ENCODE measurements at regions not wholly inside any gene's neighbourhood (a gene's known extent, or its start where the extent isn't known, plus 50 kb on each side); places are given as distances from the start of the nearest gene placed in this dataset.

DNA sequence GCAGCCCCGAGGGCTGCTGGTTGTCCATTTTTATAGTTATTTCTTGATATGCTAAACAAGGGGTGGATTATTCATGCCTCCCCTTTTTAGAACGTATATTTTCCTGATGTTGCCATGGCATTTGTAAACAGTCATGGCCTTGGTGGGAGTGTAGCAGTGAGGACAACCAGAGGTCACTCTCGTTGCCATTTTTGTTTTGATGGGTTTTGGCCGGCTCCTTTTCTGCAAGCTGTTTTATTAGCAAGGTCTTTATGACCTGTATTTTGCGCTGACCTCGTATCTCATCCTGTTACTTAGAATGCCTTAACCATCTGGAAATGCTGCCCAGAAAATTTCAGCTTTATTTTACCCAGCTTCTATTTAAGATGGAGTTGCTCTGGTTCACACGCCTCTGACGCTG is 825.8 kb upstream of the CDH2 start:
- no peak overlapping the region for H3K4me3 ChIP-seq (ENCODE audit: control insufficient read depth in 2 of 3, extremely low read depth in 1 of 3, insufficient read depth in 2 of 3, low read depth in 1 of 3, low read length in 3 of 3)
- H3K9me1 ChIP-seq (ENCODE audit: control insufficient read depth, extremely low read depth, insufficient read depth, low read length) = no peaks in the 10 kb centered on the region
- H2AFZ ChIP-seq (ENCODE audit: control insufficient read depth, low read length) = no peak overlapping the region
- no peaks in the 10 kb centered on the region for H3K27me3 ChIP-seq (ENCODE audit: control insufficient read depth, extremely low read depth, insufficient read depth, low read length)
- no peaks in the 10 kb centered on the region for H3K79me2 ChIP-seq (ENCODE audit: control insufficient read depth, insufficient read depth, low read length)
- TF ChIP-seq, protein P1, sequence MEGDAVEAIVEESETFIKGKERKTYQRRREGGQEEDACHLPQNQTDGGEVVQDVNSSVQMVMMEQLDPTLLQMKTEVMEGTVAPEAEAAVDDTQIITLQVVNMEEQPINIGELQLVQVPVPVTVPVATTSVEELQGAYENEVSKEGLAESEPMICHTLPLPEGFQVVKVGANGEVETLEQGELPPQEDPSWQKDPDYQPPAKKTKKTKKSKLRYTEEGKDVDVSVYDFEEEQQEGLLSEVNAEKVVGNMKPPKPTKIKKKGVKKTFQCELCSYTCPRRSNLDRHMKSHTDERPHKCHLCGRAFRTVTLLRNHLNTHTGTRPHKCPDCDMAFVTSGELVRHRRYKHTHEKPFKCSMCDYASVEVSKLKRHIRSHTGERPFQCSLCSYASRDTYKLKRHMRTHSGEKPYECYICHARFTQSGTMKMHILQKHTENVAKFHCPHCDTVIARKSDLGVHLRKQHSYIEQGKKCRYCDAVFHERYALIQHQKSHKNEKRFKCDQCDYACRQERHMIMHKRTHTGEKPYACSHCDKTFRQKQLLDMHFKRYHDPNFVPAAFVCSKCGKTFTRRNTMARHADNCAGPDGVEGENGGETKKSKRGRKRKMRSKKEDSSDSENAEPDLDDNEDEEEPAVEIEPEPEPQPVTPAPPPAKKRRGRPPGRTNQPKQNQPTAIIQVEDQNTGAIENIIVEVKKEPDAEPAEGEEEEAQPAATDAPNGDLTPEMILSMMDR (optimal IDR thresholded peaks at IDR 0.05 in 1 of 3, IDR thresholded peaks at IDR 0.05 in 1 of 3, conservative IDR thresholded peaks at IDR 0.05 in 1 of 3; ENCODE audit: extremely low read depth in 1 of 3, insufficient read depth in 2 of 3, low read length in 3 of 3) = no peak
- no peak for TF ChIP-seq EZH2 (IDR thresholded peaks at IDR 0.05; ENCODE audit: low read length)
- H3K36me3 ChIP-seq (ENCODE audit: control insufficient read depth in 2 of 2, extremely low read depth in 1 of 2, insufficient read depth in 2 of 2, low read length in 2 of 2) = no peaks in the 10 kb centered on the region
- DNase-seq (ENCODE audit: low read depth, low spot score) = no peak
- H3K4me2 ChIP-seq (ENCODE audit: control insufficient read depth, extremely low read depth, insufficient read depth, low read depth, low read length) = no peak overlapping the region
- H4K20me1 ChIP-seq (ENCODE audit: control insufficient read depth, extremely low read depth, insufficient read depth, low read length) = no peaks in the 10 kb centered on the region
- no peak overlapping the region for H3K27ac ChIP-seq (ENCODE audit: control insufficient read depth, insufficient read depth, low read length)
- no peak overlapping the region for H3K9ac ChIP-seq (ENCODE audit: control insufficient read depth, extremely low read depth, insufficient read depth, low read length)
- dilution Hi-C loops (cut with MboI; ENCODE audit: extremely low pct_ligation_motif_present, low sequenced_read_pairs) = no loop called here
- no peak for FAIRE-seq
- no peaks in the 10 kb centered on the region for H3K4me1 ChIP-seq (ENCODE audit: control insufficient read depth, extremely low read depth, insufficient read depth, low read length)
- H3K9me3 ChIP-seq (ENCODE audit: control insufficient read depth, low read depth, low read length) = no peaks in the 10 kb centered on the region

DNA sequence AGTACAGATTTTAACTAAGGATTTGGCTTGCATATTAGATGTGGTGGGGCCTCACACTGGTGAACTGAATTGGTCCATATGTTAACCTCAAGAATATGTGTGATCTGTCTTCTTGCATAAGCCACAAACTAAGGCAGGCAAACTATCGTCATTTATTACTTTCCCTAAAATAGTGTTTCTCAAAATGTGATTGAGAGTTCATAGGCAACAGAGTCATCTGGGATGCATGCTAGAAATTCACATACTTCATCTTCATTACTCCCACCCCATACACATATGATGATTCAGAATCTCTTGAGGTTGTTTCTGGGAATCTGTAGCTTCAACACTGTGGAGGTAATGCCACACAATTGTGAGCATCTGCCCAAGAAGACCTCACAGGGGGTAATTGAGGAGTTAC is 822.8 kb upstream of the CDH2 start:
- H4K20me1 ChIP-seq (ENCODE audit: control insufficient read depth, extremely low read depth, insufficient read depth, low read length) = no peaks in the 10 kb centered on the region
- H3K36me3 ChIP-seq (ENCODE audit: control insufficient read depth in 2 of 2, extremely low read depth in 1 of 2, insufficient read depth in 2 of 2, low read length in 2 of 2) = no peaks in the 10 kb centered on the region
- no peaks in the 10 kb centered on the region for H3K4me1 ChIP-seq (ENCODE audit: control insufficient read depth, extremely low read depth, insufficient read depth, low read length)
- DNase-seq (ENCODE audit: low read depth, low spot score) = no peak
- no peaks in the 10 kb centered on the region for H3K79me2 ChIP-seq (ENCODE audit: control insufficient read depth, insufficient read depth, low read length)
- no peak overlapping the region for H3K27ac ChIP-seq (ENCODE audit: control insufficient read depth, insufficient read depth, low read length)
- dilution Hi-C loops (cut with MboI; ENCODE audit: extremely low pct_ligation_motif_present, low sequenced_read_pairs) = no loop called here
- H3K4me2 ChIP-seq (ENCODE audit: control insufficient read depth, extremely low read depth, insufficient read depth, low read depth, low read length) = no peak overlapping the region
- H3K9me1 ChIP-seq (ENCODE audit: control insufficient read depth, extremely low read depth, insufficient read depth, low read length) = no peaks in the 10 kb centered on the region
- no peaks in the 10 kb centered on the region for H3K27me3 ChIP-seq (ENCODE audit: control insufficient read depth, extremely low read depth, insufficient read depth, low read length)
- H3K4me3 ChIP-seq (ENCODE audit: control insufficient read depth in 2 of 3, extremely low read depth in 1 of 3, insufficient read depth in 2 of 3, low read depth in 1 of 3, low read length in 3 of 3) = no peak overlapping the region
- H3K9me3 ChIP-seq (ENCODE audit: control insufficient read depth, low read depth, low read length) = no peaks in the 10 kb centered on the region
- H2AFZ ChIP-seq (ENCODE audit: control insufficient read depth, low read length) = no peak overlapping the region
- TF ChIP-seq EZH2 (IDR thresholded peaks at IDR 0.05; ENCODE audit: low read length) = no peak
- no peak overlapping the region for H3K9ac ChIP-seq (ENCODE audit: control insufficient read depth, extremely low read depth, insufficient read depth, low read length)
- FAIRE-seq = no peak

DNA sequence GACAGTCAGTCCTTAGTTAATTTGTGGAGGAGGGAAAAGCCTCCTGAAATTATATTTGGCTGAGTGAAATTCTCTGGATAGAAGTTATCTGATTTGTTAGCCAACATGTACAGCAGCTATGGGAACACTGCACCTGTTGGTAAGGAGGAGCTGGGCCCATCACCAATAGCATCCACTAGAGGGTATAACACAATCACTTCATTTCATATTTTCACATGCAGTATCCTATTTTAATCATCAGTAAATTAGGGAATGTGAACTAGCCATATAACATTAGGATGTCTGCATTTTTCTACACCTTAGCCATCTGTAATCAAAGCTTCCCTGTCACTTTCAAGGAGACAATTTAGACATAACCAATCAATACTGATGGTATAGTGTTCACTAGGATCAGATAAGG is 818.4 kb upstream of the CDH2 start:
- FAIRE-seq (no peak), DNase-seq (ENCODE audit: low read depth, low spot score) (no peak)
- Histone ChIP-seq H3K9me3 (ENCODE audit: control insufficient read depth, low read depth, low read length) (no peaks in the 10 kb centered on the region), H3K4me1 (ENCODE audit: control insufficient read depth, extremely low read depth, insufficient read depth, low read length) (no peaks in the 10 kb centered on the region), H3K27me3 (ENCODE audit: control insufficient read depth, extremely low read depth, insufficient read depth, low read length) (no peaks in the 10 kb centered on the region), H3K27ac (ENCODE audit: control insufficient read depth, insufficient read depth, low read length) (no peak overlapping the region), H2AFZ (ENCODE audit: control insufficient read depth, low read length) (no peak overlapping the region), H3K9me1 (ENCODE audit: control insufficient read depth, extremely low read depth, insufficient read depth, low read length) (no peaks in the 10 kb centered on the region), H4K20me1 (ENCODE audit: control insufficient read depth, extremely low read depth, insufficient read depth, low read length) (no peaks in the 10 kb centered on the region), H3K4me2 (ENCODE audit: control insufficient read depth, extremely low read depth, insufficient read depth, low read depth, low read length) (no peak overlapping the region), H3K36me3 (ENCODE audit: control insufficient read depth in 2 of 2, extremely low read depth in 1 of 2, insufficient read depth in 2 of 2, low read length in 2 of 2) (no peaks in the 10 kb centered on the region), H3K79me2 (ENCODE audit: control insufficient read depth, insufficient read depth, low read length) (no peaks in the 10 kb centered on the region), H3K9ac (ENCODE audit: control insufficient read depth, extremely low read depth, insufficient read depth, low read length) (no peak overlapping the region), H3K4me3 (ENCODE audit: control insufficient read depth in 2 of 3, extremely low read depth in 1 of 3, insufficient read depth in 2 of 3, low read depth in 1 of 3, low read length in 3 of 3) (no peak overlapping the region)
- dilution Hi-C loops (cut with MboI; ENCODE audit: extremely low pct_ligation_motif_present, low sequenced_read_pairs) = no loop called here
- TF ChIP-seq, protein P1 (optimal IDR thresholded peaks at IDR 0.05 in 1 of 3, IDR thresholded peaks at IDR 0.05 in 1 of 3, conservative IDR thresholded peaks at IDR 0.05 in 1 of 3; ENCODE audit: extremely low read depth in 1 of 3, insufficient read depth in 2 of 3, low read length in 3 of 3) = peak; percentile 32 to 57 (median 35)
- no peak for TF ChIP-seq EZH2 (IDR thresholded peaks at IDR 0.05; ENCODE audit: low read length)

All from keratinocyte (primary cell).